H9 (cell line): ENCODE measurements at regions not wholly inside any gene's neighbourhood (a gene's known extent, or its start where the extent isn't known, plus 50 kb on each side); places are given as distances from the start of the nearest gene placed in this dataset.

Source experiments
- DNase-seq: peaks from one replicate; pipeline ENCODE4 v3.0.0-alpha.2; 2017
- H2AFZ ChIP-seq: one replicate; pipeline ENCODE4 v1.6.1; 2013; ENCODE audit warnings: mild to moderate bottlenecking, low read length, control low read depth, moderate library complexity
- H2AK5ac ChIP-seq: 2 replicates; pipeline ENCODE4 v1.6.1; 2013; ENCODE audit warnings: low read length, control low read depth, mixed read lengths; ENCODE audit not compliant: insufficient read length
- H2BK120ac ChIP-seq: one replicate; pipeline ENCODE4 v1.6.1; 2013; ENCODE audit warnings: low read depth, mild to moderate bottlenecking, low read length, control low read depth, inconsistent platforms; ENCODE audit not compliant: poor library complexity, severe bottlenecking
- H2BK12ac ChIP-seq: 2 replicates; pipeline ENCODE4 v1.6.1; 2013; ENCODE audit warnings: low read length, control low read depth, mixed read lengths, low read depth; ENCODE audit not compliant: insufficient read length
- H2BK15ac ChIP-seq: 2 replicates; pipeline ENCODE4 v1.6.1; 2013; ENCODE audit warnings: low read depth, low read length, control low read depth
- H2BK20ac ChIP-seq: one replicate; pipeline ENCODE4 v1.6.1; 2013; ENCODE audit warnings: low read depth, mild to moderate bottlenecking, low read length, control low read depth, inconsistent platforms; ENCODE audit not compliant: poor library complexity, severe bottlenecking
- H2BK5ac ChIP-seq: 2 replicates; pipeline ENCODE4 v1.6.1; 2013; ENCODE audit warnings: low read length, control low read depth, mixed read lengths; ENCODE audit not compliant: insufficient read length
- H3K14ac ChIP-seq: 2 replicates; pipeline ENCODE4 v1.6.1; 2013; ENCODE audit warnings: low read length, control low read depth; ENCODE audit not compliant: insufficient read depth
- H3K18ac ChIP-seq: 2 replicates; pipeline ENCODE4 v1.6.1; 2013; ENCODE audit warnings: low read depth, mild to moderate bottlenecking, mixed read lengths, low read length, control low read depth; ENCODE audit not compliant: insufficient read length
- H3K23ac ChIP-seq: 2 replicates; pipeline ENCODE4 v1.6.1; 2013; ENCODE audit warnings: low read length, control low read depth, mixed read lengths, low read depth; ENCODE audit not compliant: insufficient read length
- H3K23me2 ChIP-seq: 2 replicates; pipeline ENCODE4 v1.6.1; 2013; ENCODE audit warnings: low read depth, mild to moderate bottlenecking, mixed read lengths, low read length, control low read depth; ENCODE audit not compliant: insufficient read length, poor library complexity, severe bottlenecking
- H3K27ac ChIP-seq: 2 replicates; pipeline ENCODE4 v1.5.1; 2013; ENCODE audit warnings: low read length, control low read depth, mixed read lengths, low read depth; ENCODE audit not compliant: insufficient read length
- H3K27me3 ChIP-seq: 2 replicates; pipeline ENCODE4 v1.6.1; 2013; ENCODE audit warnings: low read length, control low read depth, inconsistent platforms; ENCODE audit not compliant: insufficient read depth
- H3K4ac ChIP-seq: 2 replicates; pipeline ENCODE4 v1.6.1; 2013; ENCODE audit warnings: low read depth, mild to moderate bottlenecking, control low read depth, inconsistent platforms, low read length, moderate library complexity
- H3K4me1 ChIP-seq: 2 replicates; pipeline ENCODE4 v1.6.1; 2013; ENCODE audit warnings: low read length, control low read depth, inconsistent platforms; ENCODE audit not compliant: insufficient read depth
- H3K4me2 ChIP-seq: 2 replicates; pipeline ENCODE4 v1.6.1; 2013; ENCODE audit warnings: low read length, control low read depth, mixed read lengths; ENCODE audit not compliant: insufficient read length, insufficient read depth
- H3K56ac ChIP-seq: 2 replicates; pipeline ENCODE4 v1.6.1; 2013; ENCODE audit warnings: low read depth, mild to moderate bottlenecking, mixed read lengths, low read length, control low read depth; ENCODE audit not compliant: insufficient read length
- H3K79me1 ChIP-seq: 2 replicates; pipeline ENCODE4 v1.6.1; 2013; ENCODE audit warnings: low read depth, mild to moderate bottlenecking, moderate library complexity, low read length, control low read depth, inconsistent platforms; ENCODE audit not compliant: insufficient read depth, poor library complexity, severe bottlenecking
- H3K79me2 ChIP-seq: 2 replicates; pipeline ENCODE4 v1.6.1; 2013; ENCODE audit warnings: low read length, control low read depth, inconsistent platforms; ENCODE audit not compliant: insufficient read depth
- H3K9ac ChIP-seq: 2 replicates; pipeline ENCODE4 v1.6.1; 2013; ENCODE audit warnings: low read length, control low read depth, mixed read lengths; ENCODE audit not compliant: insufficient read length; ENCODE audit errors: extremely low read depth
- H3K9me3 ChIP-seq: one replicate; pipeline ENCODE4 v1.6.1; 2013; ENCODE audit warnings: low read depth, low read length, inconsistent platforms; ENCODE audit not compliant: control insufficient read depth
- H3T11ph ChIP-seq: one replicate; pipeline ENCODE4 v1.6.1; 2013; ENCODE audit warnings: mild to moderate bottlenecking, low read length, control low read depth, inconsistent platforms
- H4K20me1 ChIP-seq: one replicate; pipeline ENCODE4 v1.6.1; 2013; ENCODE audit not compliant: control insufficient read depth, insufficient read length, insufficient read depth
- H4K5ac ChIP-seq: 2 replicates; pipeline ENCODE4 v1.6.1; 2013; ENCODE audit warnings: low read depth, mild to moderate bottlenecking, mixed read lengths, low read length, control low read depth; ENCODE audit not compliant: insufficient read length
- H4K8ac ChIP-seq: replicated peaks from 2 replicates; pipeline ENCODE4 v1.6.1; 2013; ENCODE audit warnings: low read length, control low read depth, mixed read lengths, low read depth; ENCODE audit not compliant: insufficient read length
- H4K91ac ChIP-seq: 2 replicates; pipeline ENCODE4 v1.6.1; 2013; ENCODE audit warnings: low read depth, mild to moderate bottlenecking, moderate library complexity, mixed read lengths, low read length, control low read depth; ENCODE audit not compliant: insufficient read length
- H3K27ac Mint-ChIP-seq, 3 experiments: 2 replicates in 2 of 3; 3 replicates in 1 of 3; pipeline ENCODE4 v1.8.0; 2020 to 2021; ENCODE audit warnings: mixed read lengths in 3 of 3, mild to moderate bottlenecking in 1 of 3, moderate library complexity in 1 of 3
- H3K27me3 Mint-ChIP-seq: 2 replicates; pipeline ENCODE4 v1.8.0; 2021; ENCODE audit warnings: low read depth, mild to moderate bottlenecking, moderate library complexity, mixed read lengths
- H3K36me3 Mint-ChIP-seq, 3 experiments: 2 replicates in 2 of 3; 3 replicates in 1 of 3; pipeline ENCODE4 v1.8.0; 2020 to 2021; ENCODE audit warnings: low read depth in 3 of 3, mixed read lengths in 3 of 3; ENCODE audit not compliant: insufficient read depth in 1 of 3
- H3K4me1 Mint-ChIP-seq, 2 experiments: 2 replicates each; pipeline ENCODE4 v1.8.0; 2020; ENCODE audit warnings: mixed read lengths in 2 of 2
- H3K4me3 Mint-ChIP-seq, 2 experiments: 2 replicates in 1 of 2; 3 replicates in 1 of 2; pipeline ENCODE4 v1.8.0; 2020 to 2021; ENCODE audit warnings: mild to moderate bottlenecking in 2 of 2, mixed read lengths in 2 of 2, moderate library complexity in 1 of 2
- H3K9me3 Mint-ChIP-seq, 2 experiments: 2 replicates in 1 of 2; 3 replicates in 1 of 2; pipeline ENCODE4 v1.8.0; 2020; ENCODE audit warnings: mild to moderate bottlenecking in 2 of 2, mixed read lengths in 2 of 2, moderate library complexity in 1 of 2
- CTCF ChIP-seq: fragments of 200-600 bp; sonication (generic); conservative IDR thresholded peaks from 3 replicates; pipeline ENCODE4 v1.8.0; 2021; ENCODE audit warnings: antibody characterized with exemption, mild to moderate bottlenecking
- WGBS: extraction: QIAGEN DNeasy Blood & Tissue Kit; methylation state at CpG from one replicate; pipeline ENCODE4 v1.1.7; 2013; ENCODE audit warnings: missing lambda C conversion rate, low lambda C conversion rate, mixed read lengths; ENCODE audit not compliant: insufficient read length; ENCODE audit errors: extremely low coverage; 5-methylcytosine and 5-hydroxymethylcytosine counted together

DNA sequence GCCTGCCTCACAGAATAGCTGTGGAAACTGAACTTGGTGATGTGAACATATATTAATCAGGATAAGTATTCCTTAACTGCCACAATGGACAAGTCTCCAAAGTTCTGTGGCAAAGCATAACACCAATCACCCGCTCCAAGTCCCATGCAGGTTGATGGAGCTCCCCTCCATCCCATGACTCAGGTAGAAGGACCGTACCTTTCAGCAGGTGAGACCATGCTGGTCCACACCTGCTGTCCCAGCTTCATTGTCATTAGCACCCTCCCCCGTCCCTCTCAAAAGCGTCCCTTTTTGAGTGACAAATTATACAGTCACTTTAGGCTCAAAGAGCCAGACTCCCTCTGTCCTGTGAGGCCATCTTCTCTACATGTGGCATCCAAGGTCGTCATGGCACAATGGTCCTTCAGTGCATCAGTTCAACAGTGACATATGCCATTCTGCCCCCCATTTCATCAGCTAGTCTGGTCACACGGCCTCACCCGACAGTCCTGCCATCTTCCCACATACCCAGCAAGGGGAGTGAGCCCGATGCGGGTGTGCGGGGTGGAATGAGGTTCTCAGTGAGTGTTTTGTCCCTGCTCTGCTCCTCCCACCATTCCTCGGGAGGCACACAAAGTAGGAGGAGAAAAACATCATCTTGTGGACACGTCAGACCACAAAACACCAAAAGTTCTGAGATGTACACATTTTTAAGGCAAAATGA, 136.7 kb upstream of the MYCN start:
- no peak for TF ChIP-seq CTCF

More for the DNA sequence above, 136.7 kb upstream of the MYCN start:
- H3K23ac ChIP-seq = no peak overlapping the region
- no peaks in the 10 kb centered on the region for H4K20me1 ChIP-seq
- H3K4me1 ChIP-seq = peaks cover 2% of the 10 kb centered on the region; the same call in 1 of the 2 replicates
- no peak overlapping the region for H3K4me3 Mint-ChIP-seq
- no peaks in the 10 kb centered on the region for H3K79me2 ChIP-seq
- H3K4me1 Mint-ChIP-seq = peaks cover 18 to 20% of the 10 kb centered on the region in 2 experiments
- H3K14ac ChIP-seq = no peak overlapping the region
- no peak for DNase-seq
- no peak overlapping the region for H2BK20ac ChIP-seq
- peaks cover 9% of the 10 kb centered on the region for H3K27me3 Mint-ChIP-seq
- H3T11ph ChIP-seq = no peak overlapping the region
- H3K4me2 ChIP-seq = no peak overlapping the region
- no peaks in the 10 kb centered on the region; a peak in 2 of 7 replicates for H3K36me3 Mint-ChIP-seq
- H2BK5ac ChIP-seq = no peak overlapping the region
- H3K23me2 ChIP-seq = no peaks in the 10 kb centered on the region
- WGBS = no CpG with 5 or more reads among the region's 12 CpGs
- H3K9me3 Mint-ChIP-seq = no peaks in the 10 kb centered on the region
- no peak overlapping the region for H3K56ac ChIP-seq
- H2AFZ ChIP-seq = no peak overlapping the region
- H4K8ac ChIP-seq = no peak overlapping the region
- no peak overlapping the region for H3K18ac ChIP-seq
- H3K9me3 ChIP-seq = no peaks in the 10 kb centered on the region
- H3K9ac ChIP-seq = no peak overlapping the region
- H3K27ac Mint-ChIP-seq = no peak overlapping the region
- no peaks in the 10 kb centered on the region for H3K27me3 ChIP-seq
- no peak overlapping the region for H3K4ac ChIP-seq
- H2BK120ac ChIP-seq = no peak overlapping the region
- H2AK5ac ChIP-seq = no peak overlapping the region
- H2BK12ac ChIP-seq = no peak overlapping the region
- H3K27ac ChIP-seq = no peak overlapping the region
- no peak overlapping the region for H4K91ac ChIP-seq
- no peak overlapping the region for H4K5ac ChIP-seq
- no peaks in the 10 kb centered on the region for H3K79me1 ChIP-seq
- no peak overlapping the region for H2BK15ac ChIP-seq
